Left kidney (tissue), 1 donor: ENCODE measurements at regions not wholly inside any gene's neighbourhood (a gene's known extent, or its start where the extent isn't known, plus 50 kb on each side); places are given as distances from the start of the nearest gene placed in this dataset.

Source experiments
- DNase-seq: peaks from one replicate; pipeline ENCODE4 v3.0.0-alpha.2; 2013

DNA sequence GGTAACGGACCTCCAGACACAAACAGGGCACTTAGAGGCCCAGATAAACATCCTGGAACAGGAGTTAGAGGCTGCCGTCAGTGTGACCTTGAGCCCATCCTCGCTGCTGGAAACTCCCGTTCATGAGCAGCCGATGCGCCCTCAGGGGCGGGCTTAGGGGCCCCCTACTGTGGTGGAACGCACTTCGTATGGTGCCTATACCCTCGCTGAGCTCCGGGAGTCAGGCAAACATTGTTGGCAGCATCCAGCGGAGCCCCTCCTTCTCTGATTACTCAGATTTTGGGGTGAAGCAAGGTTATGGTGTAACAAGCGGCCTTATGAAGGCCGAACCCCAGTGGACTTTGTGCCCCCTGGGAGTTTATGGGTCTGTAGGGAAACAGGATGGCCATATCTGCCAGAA is 205.3 kb upstream of the SYT4 start:
- no peak for DNase-seq

DNA sequence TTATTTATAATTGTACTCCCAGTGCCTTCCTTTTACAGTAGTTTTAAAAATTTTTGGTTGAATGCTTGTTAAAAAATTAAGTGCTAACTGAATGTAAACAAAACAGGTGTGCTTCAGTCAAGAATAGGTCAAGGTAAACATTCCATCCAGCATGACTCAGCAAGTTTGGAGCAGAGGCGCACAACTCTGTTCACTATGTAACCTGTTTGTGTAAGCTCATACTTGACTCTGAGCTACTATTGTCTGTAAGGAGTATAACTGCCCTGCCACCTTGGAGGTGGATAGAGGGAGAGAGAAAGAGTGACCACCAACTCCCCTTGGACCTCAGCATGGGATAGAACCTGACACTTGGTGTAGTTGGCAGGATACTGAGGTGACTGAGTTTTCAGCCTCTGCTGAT is 207.4 kb upstream of the SYT4 start:
- DNase-seq: no peak

DNA sequence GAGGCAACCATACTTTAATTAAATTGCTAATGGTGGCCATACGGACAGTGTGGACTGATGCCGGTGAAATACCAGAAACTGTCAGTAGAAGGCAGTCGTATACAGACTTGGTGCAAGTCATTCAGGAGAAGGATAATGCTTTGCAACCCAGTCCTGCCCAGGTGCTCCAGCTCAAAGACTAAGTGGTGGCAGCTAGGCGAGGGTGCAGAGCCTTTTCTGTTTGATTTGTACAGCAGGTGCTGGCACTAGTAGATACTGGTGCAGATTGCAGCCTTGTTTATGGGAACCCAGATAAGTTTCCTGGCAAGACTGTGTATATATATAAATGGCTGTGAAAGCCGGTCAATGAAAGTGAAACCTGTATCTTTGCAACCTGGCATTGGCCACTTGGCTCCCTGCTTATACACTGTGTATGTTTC is 208.3 kb upstream of the SYT4 start:
- no peak for DNase-seq

GRCh38 chr18:43486462-43486861 is 209.2 kb upstream of the SYT4 start:
- no peak for DNase-seq

DNA sequence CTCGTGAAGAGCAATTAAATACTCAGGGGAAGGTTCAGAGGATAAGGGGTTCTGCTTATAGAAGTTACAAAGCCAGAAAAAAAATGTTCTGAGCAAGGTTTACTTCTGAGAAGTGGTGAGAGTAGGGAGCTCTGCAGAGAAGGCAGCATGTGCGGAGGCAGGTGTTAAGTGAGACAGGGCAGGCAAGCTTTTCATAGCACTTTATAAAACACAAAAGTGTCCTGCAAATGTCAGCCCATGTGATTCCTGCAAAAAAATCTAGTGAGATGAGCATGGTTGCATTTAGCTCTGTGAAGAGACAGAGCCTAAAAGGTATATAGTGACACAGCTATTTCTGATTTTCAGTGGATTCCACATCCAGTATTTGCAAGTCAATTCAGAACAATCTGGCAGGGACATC is 223.8 kb upstream of the SYT4 start:
- DNase-seq: no peak

GRCh38 chr18:43506935-43507334 is 229.6 kb upstream of the SYT4 start:
- no peak for DNase-seq

GRCh38 chr18:43507842-43508481 is 230.7 kb upstream of the SYT4 start:
- no peak for DNase-seq

GRCh38 chr18:43514747-43515146 is 237.5 kb upstream of the SYT4 start:
- DNase-seq: no peak

DNA sequence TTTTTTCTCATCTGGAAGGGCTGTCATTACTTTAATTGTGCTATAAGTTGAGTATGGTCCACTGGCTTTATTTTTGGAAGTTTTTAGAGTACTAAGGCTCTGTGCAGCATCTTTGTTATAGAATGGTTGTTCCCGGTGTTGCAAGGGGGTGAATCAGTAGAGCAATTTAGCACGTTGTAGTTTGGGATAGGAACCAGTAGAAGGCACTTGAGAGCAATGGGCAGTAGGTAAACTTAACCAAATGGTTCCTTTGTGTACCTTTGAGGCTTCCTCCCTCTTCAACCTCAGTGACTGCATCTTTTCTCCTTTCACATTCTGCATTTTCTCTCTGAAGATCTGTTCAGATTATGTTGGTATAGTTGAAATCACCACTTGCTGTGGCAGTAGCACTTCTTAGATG is 238.2 kb upstream of the SYT4 start:
- DNase-seq: no peak

DNA sequence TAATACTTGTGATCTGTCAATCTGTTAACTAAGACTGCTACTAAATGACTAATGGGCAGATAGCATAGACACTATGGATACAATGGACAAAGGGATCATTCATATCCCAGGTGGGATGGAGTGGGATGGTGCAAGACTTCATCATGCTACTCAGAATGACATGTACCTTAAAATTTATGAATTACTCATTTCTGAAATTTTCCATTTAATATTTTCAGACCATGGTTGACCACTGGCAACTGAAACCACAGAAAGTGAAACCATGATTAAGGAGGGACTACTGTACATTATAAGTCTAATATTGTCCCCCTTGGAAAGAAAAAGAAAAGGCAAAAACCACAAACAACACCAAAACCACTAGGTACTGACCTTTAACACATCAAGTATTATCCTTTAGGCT is 247.0 kb upstream of the SYT4 start:
- no peak for DNase-seq

GRCh38 chr18:43525169-43525568 is 247.9 kb upstream of the SYT4 start:
- no peak for DNase-seq

DNA sequence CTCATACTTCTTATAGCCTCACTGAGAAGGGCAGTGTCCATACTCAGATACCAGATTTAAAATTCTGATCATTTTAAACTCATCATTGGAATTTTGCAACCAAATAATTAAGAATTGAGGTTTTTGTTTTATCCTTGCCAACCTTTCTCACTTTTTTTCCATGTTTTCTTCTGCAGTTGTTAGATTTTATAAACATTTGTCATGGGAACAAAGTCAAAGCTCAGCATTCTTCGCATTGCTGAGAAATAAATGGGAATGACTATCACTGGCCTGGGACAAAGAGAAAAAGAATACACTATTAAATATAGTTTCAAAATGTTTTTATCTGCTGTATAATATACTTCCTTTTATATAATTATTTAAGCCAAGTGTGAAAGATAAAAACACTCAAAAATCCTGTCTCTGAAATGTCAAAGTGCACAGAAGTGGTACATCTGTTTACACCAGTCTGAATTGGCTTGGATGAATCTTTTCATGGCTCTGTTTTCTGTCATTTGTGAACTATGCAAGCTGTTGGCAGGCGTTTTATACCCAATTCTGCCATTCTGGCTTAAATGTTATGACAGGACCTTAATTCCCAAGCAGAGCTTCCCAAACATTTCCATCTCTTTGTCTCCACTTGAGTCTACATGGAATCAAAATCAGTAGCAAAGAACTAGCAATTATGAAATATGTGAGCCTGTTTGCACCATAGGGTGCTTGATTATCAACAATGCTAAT is 249.3 kb upstream of the SYT4 start:
- no peak for DNase-seq

DNA sequence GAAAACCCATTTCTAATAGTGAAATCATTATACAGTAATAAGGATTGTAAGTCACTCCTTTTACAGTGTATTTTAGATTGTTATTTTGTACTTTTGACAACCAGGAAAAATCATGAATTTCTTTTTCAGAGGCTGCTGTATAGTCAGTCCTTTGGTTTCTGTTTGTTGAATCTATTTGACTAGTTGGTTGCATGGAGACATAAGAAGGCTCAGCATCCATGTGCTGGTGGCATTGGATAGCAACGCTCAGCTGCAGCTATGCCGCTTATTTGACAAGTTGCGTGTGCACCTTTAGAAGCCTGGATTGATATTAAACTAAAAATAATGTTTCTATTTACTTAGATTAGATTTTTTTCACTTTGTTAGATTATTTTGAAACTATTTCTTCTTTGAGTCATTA is 254.1 kb upstream of the SYT4 start:
- DNase-seq: no peak

DNA sequence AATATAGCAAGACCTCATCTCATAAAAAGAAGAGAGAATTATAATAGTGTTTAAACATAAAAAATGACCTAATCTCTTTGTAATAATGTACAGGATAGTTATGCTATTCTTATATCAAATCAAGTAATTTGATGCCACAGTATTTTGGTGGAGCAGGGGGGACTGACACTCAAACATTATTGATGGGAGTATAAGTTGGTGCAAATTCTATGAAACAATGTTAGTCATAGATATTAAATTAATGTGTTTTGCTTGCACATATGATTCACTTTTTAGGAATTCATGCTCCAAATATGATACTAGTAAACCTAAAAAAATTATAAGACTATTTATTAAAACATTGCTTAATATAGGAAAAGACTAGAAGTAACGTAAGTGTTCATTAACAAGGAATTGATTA is 256.1 kb upstream of the SYT4 start:
- DNase-seq: no peak

DNA sequence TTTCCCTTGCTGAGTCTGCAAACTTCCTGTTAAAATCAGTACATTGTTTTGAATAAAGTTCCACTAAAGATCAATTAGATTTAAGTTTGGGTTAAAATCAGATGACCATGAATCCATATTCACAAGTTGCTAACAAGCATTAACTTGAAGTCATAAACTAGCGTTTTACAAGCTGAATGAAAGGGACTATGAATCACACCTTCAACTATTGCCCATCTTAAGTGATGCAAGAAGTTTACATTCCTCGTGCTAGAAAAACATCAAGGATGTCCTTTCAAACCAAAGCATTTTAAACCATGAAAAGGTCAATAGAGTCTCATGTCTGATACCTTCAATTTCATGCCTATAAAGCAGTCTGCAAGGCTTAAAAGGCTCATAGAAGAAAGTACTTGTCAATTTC is 257.2 kb upstream of the SYT4 start:
- no peak for DNase-seq

DNA sequence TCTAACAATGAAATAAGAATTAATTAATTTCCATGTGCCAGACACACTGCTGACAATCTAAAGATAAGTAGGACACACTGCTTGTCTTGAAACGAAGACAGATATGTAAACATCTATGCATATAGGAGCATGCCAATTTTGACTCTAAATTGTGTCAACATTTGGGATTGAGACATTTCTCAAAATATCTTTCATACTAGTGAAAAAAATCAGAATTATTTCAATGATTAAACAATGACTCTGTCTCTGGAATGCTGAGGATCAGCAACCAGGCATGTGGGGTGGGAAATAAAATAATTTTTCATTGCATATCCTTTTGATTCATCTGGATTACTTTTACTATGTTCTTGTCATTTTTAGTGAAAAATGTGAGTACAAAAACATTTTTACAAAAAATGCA is 262.6 kb upstream of the SYT4 start:
- no peak for DNase-seq

GRCh38 chr18:43542016-43542415 is 264.7 kb upstream of the SYT4 start:
- no peak for DNase-seq

DNA sequence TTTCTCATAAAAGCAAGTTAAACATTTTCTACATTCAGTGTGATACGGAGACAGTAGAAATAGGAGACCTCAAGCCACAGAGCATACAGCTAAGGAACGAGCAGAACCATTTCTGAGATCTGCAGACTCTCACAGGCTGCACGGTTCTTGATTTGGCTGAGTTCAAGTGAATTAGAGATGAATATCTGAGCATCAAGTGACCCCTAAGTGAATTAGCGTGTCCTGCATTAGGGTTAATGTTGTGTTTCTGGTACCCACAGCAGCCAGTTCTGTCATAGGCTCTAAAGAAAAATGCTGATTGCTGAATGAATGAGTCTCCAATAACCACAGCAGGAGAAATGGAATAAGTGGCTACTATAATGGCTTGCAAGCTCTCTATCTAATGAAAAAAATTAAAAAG is 265.9 kb upstream of the SYT4 start:
- DNase-seq: no peak

GRCh38 chr18:43547456-43547855 is 270.2 kb upstream of the SYT4 start:
- no peak for DNase-seq

DNA sequence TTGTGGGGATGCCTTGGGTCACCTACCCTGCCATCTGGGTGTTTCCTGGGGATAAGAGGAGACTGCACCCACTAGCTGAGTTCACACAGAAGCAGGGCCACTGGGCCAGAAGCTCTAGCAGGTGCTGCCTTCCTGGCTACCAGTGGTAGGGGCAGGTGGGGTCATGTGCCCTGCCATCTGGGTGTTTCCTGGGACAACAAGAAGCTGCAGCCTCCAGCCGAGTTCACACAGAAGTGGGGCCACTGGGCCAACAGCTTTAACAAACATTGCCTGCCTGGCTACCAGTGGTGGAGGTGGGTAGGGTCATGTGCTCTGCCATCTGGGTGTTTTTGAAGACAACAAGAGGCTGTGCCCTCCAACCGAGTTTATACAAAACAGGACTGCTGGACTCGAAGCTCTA is 282.2 kb upstream of the SYT4 start:
- no peak for DNase-seq

DNA sequence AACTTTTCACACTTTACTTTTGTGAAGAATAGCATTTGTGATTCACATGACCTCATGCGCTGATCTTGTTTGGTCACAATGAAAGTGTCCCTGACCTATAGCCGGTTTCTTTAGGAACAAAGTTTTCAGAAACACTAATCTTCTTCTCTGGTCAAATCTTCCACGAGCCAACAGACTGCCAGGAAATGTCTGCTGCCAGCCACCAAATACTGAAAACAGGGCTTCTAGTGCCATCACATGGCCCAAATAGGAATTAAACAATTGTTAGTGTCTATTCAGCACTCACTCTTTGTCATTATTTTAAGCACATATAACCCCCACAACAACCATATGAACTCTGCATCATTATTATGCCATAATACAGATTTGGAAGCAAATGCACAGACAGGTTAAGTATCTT is 286.5 kb upstream of the SYT4 start:
- DNase-seq: peak; percentile 42

DNA sequence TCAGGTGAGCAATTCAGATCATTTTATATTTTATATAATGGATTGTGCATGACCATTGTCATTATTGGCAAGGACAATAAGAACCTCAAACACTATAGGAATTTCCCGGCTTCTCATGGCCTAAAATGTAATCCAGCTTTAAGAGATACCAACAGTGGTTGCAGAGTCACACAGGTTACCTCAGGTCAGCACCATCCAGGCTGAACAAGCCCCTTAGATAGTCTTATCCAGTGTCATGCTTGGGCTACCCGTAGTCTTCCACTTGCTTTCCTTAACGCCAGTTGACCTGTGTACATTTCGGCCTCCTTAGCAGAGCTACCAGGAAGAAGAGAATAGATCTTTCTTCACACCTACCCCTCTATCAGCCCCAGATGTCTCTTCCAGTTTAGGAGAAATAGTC is 293.3 kb upstream of the SYT4 start:
- no peak for DNase-seq

DNA sequence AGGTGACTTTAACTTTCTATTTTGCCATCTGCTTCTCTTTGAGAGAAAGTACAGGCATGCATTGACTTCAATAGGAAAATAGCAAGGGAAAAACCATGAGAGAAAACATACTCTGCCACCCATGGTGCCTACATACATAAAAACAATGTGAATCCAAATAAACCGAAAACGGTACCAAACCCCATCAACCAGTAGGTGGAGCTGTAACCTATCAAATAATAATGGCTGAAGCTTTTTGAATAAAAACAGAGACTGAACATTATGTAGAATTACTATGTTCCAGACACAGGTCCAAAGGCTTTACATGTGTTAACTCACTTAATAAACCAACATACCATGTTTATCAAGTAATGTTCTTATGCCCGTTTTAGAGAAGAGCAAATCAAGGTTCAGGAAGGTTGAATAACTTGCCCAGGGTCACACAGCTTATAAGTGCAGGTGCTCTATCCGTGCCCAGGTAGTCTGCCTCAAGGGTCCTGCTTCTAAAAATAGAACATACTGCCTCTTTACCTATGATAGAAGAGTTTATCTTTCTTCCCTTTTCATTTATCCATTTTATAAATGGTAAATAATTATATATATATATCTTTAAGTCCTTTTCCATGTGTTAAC is 293.9 kb upstream of the SYT4 start:
- peak; percentile 67 for DNase-seq

DNA sequence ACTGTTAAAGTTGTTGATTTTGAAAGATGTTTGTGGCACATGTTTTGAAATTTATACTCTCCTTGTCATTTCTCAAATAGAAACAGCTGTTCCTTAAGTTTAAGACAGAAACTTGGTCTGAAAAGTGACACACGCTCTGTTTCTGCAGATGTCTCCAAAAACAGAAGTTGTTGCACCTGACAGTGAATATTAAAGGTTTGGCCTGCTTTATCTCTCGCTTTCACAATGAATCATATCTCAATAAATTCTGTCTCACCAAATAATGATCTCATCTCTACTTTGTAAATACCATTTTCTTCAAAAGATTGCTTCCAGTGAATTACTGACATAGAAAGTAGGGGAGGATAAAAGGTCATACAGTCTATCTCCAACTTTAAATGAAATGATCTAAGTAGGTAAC is 294.9 kb upstream of the SYT4 start:
- no peak for DNase-seq
